Common myeloid progenitor, CD34-positive (primary cell): ENCODE measurements at regions not wholly inside any gene's neighbourhood (a gene's known extent, or its start where the extent isn't known, plus 50 kb on each side); places are given as distances from the start of the nearest gene placed in this dataset.
A peak's percentile ranks its signal among the peaks of the same experiment; 100 is the strongest.

Experiments used
- CTCF ChIA-PET: fragments of 350-600 bp; sonication (Branson Sonifier 250); formaldehyde crosslinking; loops from one replicate; lab custom pipeline; 2021; ENCODE audit warnings: antibody characterized with exemption; lab: Charles Lee
- POLR2A ChIA-PET: fragments of 350-600 bp; sonication (Branson Sonifier 250); formaldehyde crosslinking; loops from one replicate; lab custom pipeline; 2021; ENCODE audit warnings: antibody characterized with exemption; lab: Charles Lee
- DNase-seq, 3 donors: peaks; one replicate each; pipeline versions ENCODE4 v3.0.0 to v3.0.0-alpha.2; 2013
- H3K27ac ChIP-seq, 2 experiments: 1 replicate in 1 of 2; 2 replicates in 1 of 2; pipeline ENCODE4 v1.7.0; 2013; ENCODE audit warnings: inconsistent platforms in 2 of 2, low read length in 2 of 2, mild to moderate bottlenecking in 2 of 2, low read depth in 1 of 2, moderate library complexity in 1 of 2; ENCODE audit not compliant: severe bottlenecking in 2 of 2, insufficient read depth in 1 of 2, poor library complexity in 1 of 2
- H3K27me3 ChIP-seq, 5 experiments: replicated peaks in 2 of 5; 1 replicate in 3 of 5; 2 replicates in 2 of 5; pipeline versions ENCODE4 v1.6.1 to v1.7.0; 2013; ENCODE audit warnings: low read length in 4 of 5, mild to moderate bottlenecking in 2 of 5, moderate library complexity in 2 of 5, inconsistent platforms in 1 of 5; ENCODE audit not compliant: insufficient read depth in 5 of 5, control insufficient read depth in 4 of 5
- H3K36me3 ChIP-seq, 4 experiments: 1 replicate in 2 of 4; 2 replicates in 2 of 4; pipeline versions ENCODE4 v1.6.1 to v1.7.0; 2013; ENCODE audit warnings: low read length in 3 of 4, control low read depth in 1 of 4, mild to moderate bottlenecking in 1 of 4; ENCODE audit not compliant: control insufficient read depth in 4 of 4, insufficient read depth in 4 of 4
- H3K4me1 ChIP-seq, 4 experiments: 1 replicate in 3 of 4; 2 replicates in 1 of 4; pipeline versions ENCODE4 v1.6.1 to v1.7.1; 2013; ENCODE audit warnings: low read length in 3 of 4, mild to moderate bottlenecking in 3 of 4, control low read depth in 1 of 4, inconsistent platforms in 1 of 4, moderate library complexity in 1 of 4; ENCODE audit not compliant: control insufficient read depth in 4 of 4, insufficient read depth in 4 of 4; ENCODE audit errors: control extremely low read depth in 1 of 4
- H3K4me3 ChIP-seq, 7 experiments: 1 replicate in 4 of 7; 2 replicates in 3 of 7; pipeline versions ENCODE4 v1.5.1 to v1.7.0; 2013; ENCODE audit warnings: mild to moderate bottlenecking in 7 of 7, low read length in 6 of 7, moderate library complexity in 6 of 7, inconsistent platforms in 2 of 7, low read depth in 2 of 7, control low read depth in 1 of 7; ENCODE audit not compliant: insufficient read depth in 4 of 7, control insufficient read depth in 1 of 7; ENCODE audit errors: extremely low read depth in 1 of 7
- H3K9me3 ChIP-seq, 5 experiments: 1 replicate in 4 of 5; 2 replicates in 1 of 5; pipeline versions ENCODE4 v1.6.1 to v1.7.1; 2013; ENCODE audit warnings: low read length in 4 of 5, mild to moderate bottlenecking in 2 of 5, inconsistent platforms in 1 of 5, low read depth in 1 of 5, moderate library complexity in 1 of 5; ENCODE audit not compliant: control insufficient read depth in 4 of 5, insufficient read depth in 2 of 5; ENCODE audit errors: control extremely low read depth in 1 of 5
- WGBS: methylation state at CpG from one replicate; pipeline ENCODE4 v1.1.5; 2013; ENCODE audit not compliant: insufficient coverage; 5-methylcytosine and 5-hydroxymethylcytosine counted together

DNA sequence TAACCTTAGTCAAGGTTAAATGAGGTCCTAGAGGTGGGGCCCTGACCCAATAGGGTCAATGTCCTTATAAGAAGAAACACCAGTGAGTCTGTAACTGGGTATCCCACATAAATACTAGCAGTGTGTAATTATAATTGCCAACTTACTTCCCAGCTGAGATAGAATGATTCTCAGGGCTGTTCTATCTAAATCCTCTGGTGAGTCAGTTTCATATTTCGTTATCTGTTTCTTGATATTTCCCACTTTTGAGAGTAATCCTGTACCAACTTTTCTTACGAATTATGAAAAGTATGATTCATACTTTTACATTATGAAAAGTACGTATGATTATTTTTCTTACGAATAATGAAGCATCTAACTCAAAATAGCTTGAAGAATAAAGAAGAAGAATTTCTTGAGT lies 546.8 kb upstream of the NETO1 start:
- Histone ChIP-seq H3K36me3 (no peaks in the 10 kb centered on the region), H3K4me1 (peaks cover 0 to 3% (median 0%) of the 10 kb centered on the region in 4 experiments), H3K27me3 (no peaks in the 10 kb centered on the region), H3K9me3 (peaks cover 0 to 3% (median 0%) of the 10 kb centered on the region in 5 experiments), H3K27ac (no peak overlapping the region), H3K4me3 (no peak overlapping the region)
- no peak for DNase-seq
- ChIA-PET CTCF (no interaction called here), POLR2A (no interaction called here)
- WGBS = no CpG with 5 or more reads among the region's 4 CpGs

- Histone ChIP-seq H3K4me1 (peaks cover 0 to 4% (median 1%) of the 10 kb centered on the region in 4 experiments), H3K36me3 (no peaks in the 10 kb centered on the region), H3K27me3 (no peaks in the 10 kb centered on the region), H3K4me3 (no peak overlapping the region), H3K9me3 (peaks cover 0 to 3% (median 0%) of the 10 kb centered on the region in 5 experiments), H3K27ac (no peak overlapping the region)
- CTCF ChIA-PET = no interaction called here
- POLR2A ChIA-PET = no interaction called here
- WGBS = no CpG with 5 or more reads among the region's 1 CpG
- no peak for DNase-seq
These were observed 546.3 kb upstream of the NETO1 start for GRCh38 chr18:73414069-73414468.

- no peak overlapping the region for H3K27ac ChIP-seq
- ChIA-PET POLR2A (no interaction called here), CTCF (no interaction called here)
- no peak overlapping the region for H3K4me3 ChIP-seq
- peak in 1 of 3 donors; percentile 26 for DNase-seq
- peaks cover 2 to 30% (median 12%) of the 10 kb centered on the region in 4 experiments for H3K4me1 ChIP-seq
- no peaks in the 10 kb centered on the region for H3K27me3 ChIP-seq
- no CpG with 5 or more reads among the region's 4 CpGs for whole genome bisulfite sequencing
- no peaks in the 10 kb centered on the region for H3K9me3 ChIP-seq
- H3K36me3 ChIP-seq = no peaks in the 10 kb centered on the region
These were observed 541.5 kb upstream of the NETO1 start for GRCh38 chr18:73409242-73409641.

GRCh38 chr18:73408469-73408868 lies 540.7 kb upstream of the NETO1 start:
- 8% methylated on average over 2 of the region's 5 CpGs for WGBS
- Histone ChIP-seq H3K9me3 (no peaks in the 10 kb centered on the region), H3K4me3 (peak overlapping the region in 1 of 7 experiments; percentile 22), H3K27ac (peak overlapping the region; percentile 4 to 29), H3K4me1 (peaks cover 2 to 30% (median 12%) of the 10 kb centered on the region in 4 experiments), H3K27me3 (no peaks in the 10 kb centered on the region), H3K36me3 (no peaks in the 10 kb centered on the region)
- ChIA-PET CTCF (no interaction called here), POLR2A (no interaction called here)
- DNase-seq = peak; percentile 4 to 85 (median 50)

DNA sequence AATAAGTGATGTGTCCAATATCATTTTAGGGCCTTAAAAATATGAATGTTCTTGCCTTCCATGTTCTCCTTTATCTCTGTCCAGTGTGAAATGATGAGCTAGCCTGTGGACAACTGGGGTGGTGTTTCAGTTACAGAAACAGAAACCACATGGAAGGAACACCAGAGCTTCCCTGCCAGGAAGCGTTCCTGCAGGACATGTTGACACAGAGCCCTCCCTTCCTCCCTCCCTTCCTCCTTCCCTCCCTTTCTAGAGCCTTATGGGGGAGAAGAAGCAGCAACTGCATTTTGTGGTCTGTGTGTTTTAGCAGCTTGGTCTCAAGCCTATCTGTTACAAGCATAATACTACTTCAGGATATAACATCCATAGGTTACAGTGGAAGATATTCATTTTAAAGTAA lies 539.7 kb upstream of the NETO1 start:
- WGBS = 0% methylated on average over 1 of the region's 1 CpG
- peak in 1 of 3 donors; percentile 32 for DNase-seq
- Histone ChIP-seq H3K27me3 (no peaks in the 10 kb centered on the region), H3K4me1 (peaks cover 2 to 30% (median 12%) of the 10 kb centered on the region in 4 experiments), H3K36me3 (no peaks in the 10 kb centered on the region), H3K4me3 (no peak overlapping the region), H3K9me3 (no peaks in the 10 kb centered on the region), H3K27ac (peak overlapping the region in 1 of 2 experiments; percentile 28)
- ChIA-PET CTCF (interaction anchor here (1.3 kb wide), 1 partner anchor 11 kb away, joined by 3 read pairs; no protein-coding TSS in a partner anchor), POLR2A (no interaction called here)

- Histone ChIP-seq H3K4me1 (no peaks in the 10 kb centered on the region), H3K27me3 (no peaks in the 10 kb centered on the region), H3K36me3 (no peaks in the 10 kb centered on the region), H3K4me3 (no peak overlapping the region), H3K27ac (no peak overlapping the region), H3K9me3 (no peaks in the 10 kb centered on the region)
- ChIA-PET POLR2A (no interaction called here), CTCF (no interaction called here)
- DNase-seq = no peak
- 100% methylated on average over 2 of the region's 4 CpGs for WGBS
These were observed 516.5 kb upstream of the NETO1 start for GRCh38 chr18:73384246-73384645.

DNA sequence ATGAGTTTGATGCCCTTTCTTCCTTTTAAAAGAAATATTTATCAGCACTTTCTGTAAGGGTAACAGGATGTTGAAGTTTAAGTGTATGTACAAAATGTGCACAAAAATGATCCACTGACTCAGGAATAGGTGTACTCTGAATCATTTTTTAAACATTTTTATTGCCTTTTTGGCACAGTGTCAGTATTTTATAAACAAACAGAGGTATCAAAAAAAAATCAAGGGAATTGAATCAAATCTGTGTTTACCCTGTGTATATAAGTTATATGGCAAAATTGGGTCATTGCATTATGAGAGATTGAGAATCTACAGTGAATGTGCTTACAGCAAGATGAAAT lies 513.9 kb upstream of the NETO1 start:
- Histone ChIP-seq H3K4me3 (no peak overlapping the region), H3K4me1 (no peaks in the 10 kb centered on the region), H3K27ac (no peak overlapping the region), H3K36me3 (no peaks in the 10 kb centered on the region), H3K27me3 (no peaks in the 10 kb centered on the region), H3K9me3 (no peaks in the 10 kb centered on the region)
- no peak for DNase-seq
- ChIA-PET POLR2A (no interaction called here), CTCF (no interaction called here)
